SK-N-SH (cell line): ENCODE measurements at regions not wholly inside any gene's neighbourhood (a gene's known extent, or its start where the extent isn't known, plus 50 kb on each side); places are given as distances from the start of the nearest gene placed in this dataset.
"Not testable (repeated sequence)": the region's sequence is repeated elsewhere in the genome, so short reads cannot be mapped to it uniquely, and the experiment has no call there.

Experiments used
- CTCF ChIA-PET: fragments of 300-600, 350-600 bp; formaldehyde crosslinking; extraction: SDS; loops from one replicate; lab custom pipeline; 2021; lab: Yijun Ruan, JAX
- POLR2A ChIA-PET: fragments of 350-600 bp; sonication (Branson Sonifier 250); formaldehyde crosslinking; extraction: SDS; loops from one replicate; lab custom pipeline; 2020; ENCODE audit warnings: antibody characterized with exemption, inconsistent platforms; lab: Yijun Ruan, JAX
- DNase-seq: peaks from one replicate; pipeline ENCODE4 v3.0.0; 2012
- H2AFZ ChIP-seq: fragments of 200-600 bp; sonication (generic); 2 replicates; pipeline ENCODE4 v1.8.1; 2016; ENCODE audit warnings: antibody characterized with exemption, mild to moderate bottlenecking, low read depth
- H3F3A ChIP-seq: fragments of 200-600 bp; sonication (generic); replicated peaks from 2 replicates; pipeline ENCODE3; 2016; ENCODE audit warnings: antibody characterized with exemption, mild to moderate bottlenecking; ENCODE audit not compliant: insufficient read depth
- H3K27ac ChIP-seq, 2 experiments: fragments of 200-500 bp in 1 of 2; fragments of 200-600 bp in 1 of 2; sonication (Bioruptor generic) in 1 of 2; sonication (generic), shearing (Covaris generic) in 1 of 2; 2 replicates each; pipeline versions ENCODE4 v1.5.1 to v1.6.1; 2014 to 2016; ENCODE audit warnings: low read depth in 2 of 2, inconsistent platforms in 1 of 2, low read length in 1 of 2, mild to moderate bottlenecking in 1 of 2, mixed read lengths in 1 of 2
- H3K27me3 ChIP-seq: fragments of 200-600 bp; sonication (generic), shearing (Covaris generic); 2 replicates; pipeline ENCODE4 v1.6.1; 2016; ENCODE audit warnings: mixed run types; ENCODE audit not compliant: insufficient read depth
- H3K36me3 ChIP-seq, 2 experiments: fragments of 200-500 bp in 1 of 2; fragments of 200-600 bp in 1 of 2; sonication (Bioruptor generic) in 1 of 2; sonication (generic) in 1 of 2; replicated peaks in 1 of 2; 2 replicates each; pipeline versions ENCODE3 to v1.5.1; 2014 to 2016; ENCODE audit warnings: low read length in 1 of 2, mild to moderate bottlenecking in 1 of 2; ENCODE audit not compliant: insufficient read depth in 2 of 2, control insufficient read depth in 1 of 2
- H3K4me1 ChIP-seq, 2 experiments: fragments of 200-500 bp in 1 of 2; fragments of 200-600 bp in 1 of 2; sonication (Bioruptor generic) in 1 of 2; sonication (generic), shearing (Covaris generic) in 1 of 2; 2 replicates each; pipeline versions ENCODE4 v1.5.1 to v1.6.1; 2014 to 2016; ENCODE audit warnings: low read depth in 1 of 2, low read length in 1 of 2, mixed run types in 1 of 2; ENCODE audit not compliant: insufficient read depth in 2 of 2, control insufficient read depth in 1 of 2
- H3K4me2 ChIP-seq: fragments of 200-600 bp; sonication (generic), shearing (Covaris generic); 2 replicates; pipeline ENCODE4 v1.6.1; 2017; ENCODE audit warnings: mixed run types
- H3K4me3 ChIP-seq, 2 experiments: fragments of 200-500 bp in 1 of 2; fragments of 200-600 bp in 1 of 2; sonication (Bioruptor generic) in 1 of 2; sonication (generic), shearing (Covaris generic) in 1 of 2; 2 replicates each; pipeline versions ENCODE4 v1.5.1 to v1.8.1; 2014 to 2016; ENCODE audit warnings: low read depth in 2 of 2, inconsistent platforms in 1 of 2, low read length in 1 of 2, mild to moderate bottlenecking in 1 of 2, mixed read lengths in 1 of 2, moderate library complexity in 1 of 2
- H3K79me2 ChIP-seq: fragments of 200-600 bp; sonication (generic); 2 replicates; pipeline ENCODE4 v1.8.1; 2017; ENCODE audit warnings: mild to moderate bottlenecking; ENCODE audit not compliant: insufficient read depth
- H3K9ac ChIP-seq: fragments of 200-600 bp; sonication (generic); 2 replicates; pipeline ENCODE4 v1.6.1; 2017; ENCODE audit warnings: mixed run types
- H3K9me2 ChIP-seq: fragments of 200-600 bp; sonication (generic); 2 replicates; pipeline ENCODE4 v1.6.1; 2017; ENCODE audit warnings: mixed run types
- H3K9me3 ChIP-seq: fragments of 200-600 bp; sonication (generic); 2 replicates; pipeline ENCODE4 v1.6.1; 2017; ENCODE audit warnings: mixed run types, mild to moderate bottlenecking, moderate library complexity
- H4K20me1 ChIP-seq: fragments of 200-600 bp; sonication (generic); 2 replicates; pipeline ENCODE4 v1.6.1; 2017; ENCODE audit warnings: mild to moderate bottlenecking, mixed run types; ENCODE audit not compliant: insufficient read depth
- WGBS: methylation state at CpG from one replicate; pipeline ENCODE4 v1.1.6; 2017; ENCODE audit warnings: low lambda C conversion rate; 5-methylcytosine and 5-hydroxymethylcytosine counted together

- H3K79me2 ChIP-seq, H3K27me3 ChIP-seq, H2AFZ ChIP-seq, DNase-seq, H3K27ac ChIP-seq, H3K4me2 ChIP-seq, H3K9me3 ChIP-seq, H3K9me2 ChIP-seq, CTCF ChIA-PET, POLR2A ChIA-PET, H3K36me3 ChIP-seq, H3K4me1 ChIP-seq, H3K9ac ChIP-seq, H3K4me3 ChIP-seq, H4K20me1 ChIP-seq, H3F3A ChIP-seq: not testable (repeated sequence)
- WGBS = 8% methylated on average over 7 of the region's 7 CpGs
These were observed 173.7 kb upstream of the TPTE start for GRCh38 chr21:10347675-10348074.

- 5% methylated on average over 3 of the region's 3 CpGs for WGBS
- H3K9me3 ChIP-seq, H3K4me2 ChIP-seq, CTCF ChIA-PET, H3K27me3 ChIP-seq, DNase-seq, H3K9ac ChIP-seq, H4K20me1 ChIP-seq, H3K27ac ChIP-seq, H3K36me3 ChIP-seq, H3K9me2 ChIP-seq, H3K79me2 ChIP-seq, H3F3A ChIP-seq, H3K4me3 ChIP-seq, H3K4me1 ChIP-seq, H2AFZ ChIP-seq, POLR2A ChIA-PET: not testable (repeated sequence)
These were observed 173.2 kb upstream of the TPTE start for GRCh38 chr21:10348150-10348549.

- H3K27ac ChIP-seq, H3K4me2 ChIP-seq, CTCF ChIA-PET, H3K9me2 ChIP-seq, H2AFZ ChIP-seq, H3K9ac ChIP-seq, H3K4me1 ChIP-seq, H4K20me1 ChIP-seq, H3K4me3 ChIP-seq, DNase-seq, POLR2A ChIA-PET, H3K36me3 ChIP-seq, H3K79me2 ChIP-seq, H3K27me3 ChIP-seq, H3F3A ChIP-seq: not testable (repeated sequence)
- 1% methylated on average over 5 of the region's 5 CpGs for WGBS
- peaks cover 18% of the 10 kb centered on the region for H3K9me3 ChIP-seq
These were observed 166.4 kb upstream of the TPTE start for GRCh38 chr21:10354851-10355578.

- WGBS = 8% methylated on average over 2 of the region's 2 CpGs
- CTCF ChIA-PET = not testable (repeated sequence)
These were observed 162.3 kb upstream of the TPTE start for GRCh38 chr21:10359120-10359519.

GRCh38 chr21:10359911-10360310 is 161.5 kb upstream of the TPTE start:
- H4K20me1 ChIP-seq, H3K4me2 ChIP-seq, H2AFZ ChIP-seq, H3F3A ChIP-seq, H3K9ac ChIP-seq, H3K27ac ChIP-seq, DNase-seq, H3K27me3 ChIP-seq, H3K4me3 ChIP-seq, CTCF ChIA-PET, POLR2A ChIA-PET, H3K4me1 ChIP-seq, H3K36me3 ChIP-seq, H3K79me2 ChIP-seq: not testable (repeated sequence)
- peaks cover 11% of the 10 kb centered on the region; the same call in 1 of the 2 replicates for H3K9me2 ChIP-seq
- 3% methylated on average over 4 of the region's 4 CpGs for WGBS
- peaks cover 17% of the 10 kb centered on the region for H3K9me3 ChIP-seq

More at GRCh38 chr21:10359120-10359519, 162.3 kb upstream of the TPTE start:
- H3K4me1 ChIP-seq, H3K9ac ChIP-seq, H3K27ac ChIP-seq, H3K4me2 ChIP-seq, H3K36me3 ChIP-seq, H2AFZ ChIP-seq, H3K79me2 ChIP-seq, H3F3A ChIP-seq, H3K4me3 ChIP-seq, H3K27me3 ChIP-seq, H4K20me1 ChIP-seq, DNase-seq, POLR2A ChIA-PET: not testable (repeated sequence)
- Histone ChIP-seq H3K9me3 (peaks cover 17% of the 10 kb centered on the region), H3K9me2 (peaks cover 11% of the 10 kb centered on the region; the same call in 1 of the 2 replicates)

GRCh38 chr21:10361214-10361736 is 160.1 kb upstream of the TPTE start:
- H3K4me3 ChIP-seq, H3K27ac ChIP-seq, DNase-seq, H4K20me1 ChIP-seq, H3F3A ChIP-seq, H3K4me2 ChIP-seq, H3K9ac ChIP-seq, H3K27me3 ChIP-seq, CTCF ChIA-PET, H2AFZ ChIP-seq, H3K79me2 ChIP-seq, H3K36me3 ChIP-seq, H3K4me1 ChIP-seq, POLR2A ChIA-PET: not testable (repeated sequence)
- H3K9me3 ChIP-seq = peaks cover 17% of the 10 kb centered on the region
- WGBS = 2% methylated on average over 3 of the region's 3 CpGs
- H3K9me2 ChIP-seq = peaks cover 11% of the 10 kb centered on the region; the same call in 1 of the 2 replicates
